ENCODE measurements at regions not wholly inside any gene's neighbourhood (a gene's known extent, or its start where the extent isn't known, plus 50 kb on each side); places are given as distances from the start of the nearest gene placed in this dataset.

DNA sequence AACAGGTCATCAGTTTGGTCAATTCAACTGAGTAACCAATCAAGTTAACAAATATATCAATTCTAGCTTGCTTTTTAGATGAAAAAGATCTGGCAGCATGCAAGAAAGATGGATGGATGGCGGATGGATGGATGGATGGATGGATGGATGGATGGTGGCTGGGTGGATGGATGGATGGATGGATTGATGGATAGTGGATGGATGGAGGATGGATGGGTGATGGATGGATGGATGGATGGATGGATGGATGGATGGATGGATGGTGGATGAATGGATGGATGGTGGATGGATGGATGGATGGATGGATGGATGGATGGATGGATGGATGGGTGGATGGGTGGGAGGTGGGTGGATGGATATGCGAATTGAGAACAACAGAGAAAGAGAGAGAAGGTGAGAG is 303.7 kb upstream of the IGF1R start:
- TF ChIP-seq, protein P1, sequence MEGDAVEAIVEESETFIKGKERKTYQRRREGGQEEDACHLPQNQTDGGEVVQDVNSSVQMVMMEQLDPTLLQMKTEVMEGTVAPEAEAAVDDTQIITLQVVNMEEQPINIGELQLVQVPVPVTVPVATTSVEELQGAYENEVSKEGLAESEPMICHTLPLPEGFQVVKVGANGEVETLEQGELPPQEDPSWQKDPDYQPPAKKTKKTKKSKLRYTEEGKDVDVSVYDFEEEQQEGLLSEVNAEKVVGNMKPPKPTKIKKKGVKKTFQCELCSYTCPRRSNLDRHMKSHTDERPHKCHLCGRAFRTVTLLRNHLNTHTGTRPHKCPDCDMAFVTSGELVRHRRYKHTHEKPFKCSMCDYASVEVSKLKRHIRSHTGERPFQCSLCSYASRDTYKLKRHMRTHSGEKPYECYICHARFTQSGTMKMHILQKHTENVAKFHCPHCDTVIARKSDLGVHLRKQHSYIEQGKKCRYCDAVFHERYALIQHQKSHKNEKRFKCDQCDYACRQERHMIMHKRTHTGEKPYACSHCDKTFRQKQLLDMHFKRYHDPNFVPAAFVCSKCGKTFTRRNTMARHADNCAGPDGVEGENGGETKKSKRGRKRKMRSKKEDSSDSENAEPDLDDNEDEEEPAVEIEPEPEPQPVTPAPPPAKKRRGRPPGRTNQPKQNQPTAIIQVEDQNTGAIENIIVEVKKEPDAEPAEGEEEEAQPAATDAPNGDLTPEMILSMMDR (IDR thresholded peaks at IDR 0.05; ENCODE audit: low read depth, low read length) = no peak
- TF ChIP-seq EZH2phosphoT487 (IDR thresholded peaks at IDR 0.05; ENCODE audit: low read depth) = no peak

Measured in OCI-LY3 (cell line).